ENCODE measurements at regions not wholly inside any gene's neighbourhood (a gene's known extent, or its start where the extent isn't known, plus 50 kb on each side); places are given as distances from the start of the nearest gene placed in this dataset.

- TF ChIP-seq CTCF (IDR thresholded peaks at IDR 0.05; ENCODE audit: control extremely low read depth, extremely low read depth, low read depth, missing control alignments), result no peak
- POLR2A ChIA-PET, result no interaction called here
These were observed 1111.4 kb downstream of the CDH18 start for GRCh38 chr5:18876565-18876964.

GRCh38 chr5:18881615-18882014 lies 1106.4 kb downstream of the CDH18 start:
- no peak for TF ChIP-seq CTCF (IDR thresholded peaks at IDR 0.05; ENCODE audit: control extremely low read depth, extremely low read depth, low read depth, missing control alignments)
- DNase-seq (ENCODE audit: extremely low spot score), result no peak
- ChIA-PET CTCF (no interaction called here), POLR2A (no interaction called here)

More at GRCh38 chr5:18876565-18876964, 1111.4 kb downstream of the CDH18 start:
- DNase-seq (ENCODE audit: extremely low spot score), result no peak
- CTCF ChIA-PET, result interaction anchor here (0.9 kb wide), 1 partner anchor 19 kb away, joined by 3 read pairs; no protein-coding TSS in a partner anchor

GRCh38 chr5:18882154-18882553 lies 1105.8 kb downstream of the CDH18 start:
- ChIA-PET CTCF (no interaction called here), POLR2A (no interaction called here)
- no peak for TF ChIP-seq CTCF (IDR thresholded peaks at IDR 0.05; ENCODE audit: control extremely low read depth, extremely low read depth, low read depth, missing control alignments)
- DNase-seq (ENCODE audit: extremely low spot score), result no peak

GRCh38 chr5:18888821-18889220 lies 1099.2 kb downstream of the CDH18 start:
- ChIA-PET CTCF (interaction anchor here (0.9 kb wide), 1 partner anchor 9 kb away, joined by 4 read pairs; no protein-coding TSS in a partner anchor), POLR2A (no interaction called here)
- DNase-seq (ENCODE audit: extremely low spot score), result no peak
- TF ChIP-seq CTCF (IDR thresholded peaks at IDR 0.05; ENCODE audit: control extremely low read depth, extremely low read depth, low read depth, missing control alignments), result no peak

- POLR2A ChIA-PET, result no interaction called here
- DNase-seq (ENCODE audit: extremely low spot score), result no peak
- no peak for TF ChIP-seq CTCF (IDR thresholded peaks at IDR 0.05; ENCODE audit: control extremely low read depth, extremely low read depth, low read depth, missing control alignments)
- CTCF ChIA-PET, result no interaction called here
These were observed 1087.4 kb downstream of the CDH18 start for GRCh38 chr5:18900644-18901043.

- no peak for TF ChIP-seq CTCF (IDR thresholded peaks at IDR 0.05; ENCODE audit: control extremely low read depth, extremely low read depth, low read depth, missing control alignments)
- ChIA-PET POLR2A (no interaction called here), CTCF (no interaction called here)
- DNase-seq (ENCODE audit: extremely low spot score), result no peak
These were observed 1067.0 kb downstream of the CDH18 start for GRCh38 chr5:18920966-18921365.

- no peak for TF ChIP-seq CTCF (IDR thresholded peaks at IDR 0.05; ENCODE audit: control extremely low read depth, extremely low read depth, low read depth, missing control alignments)
- ChIA-PET POLR2A (no interaction called here), CTCF (interaction anchor here (0.9 to 1.3 kb wide), 2 partner anchors 9 to 466 kb away, joined by 3 read pairs; no protein-coding TSS in a partner anchor)
- DNase-seq (ENCODE audit: extremely low spot score), result no peak
These were observed 1055.9 kb downstream of the CDH18 start for GRCh38 chr5:18932081-18932480.
